ENCODE measurements at regions not wholly inside any gene's neighbourhood (a gene's known extent, or its start where the extent isn't known, plus 50 kb on each side); places are given as distances from the start of the nearest gene placed in this dataset.

DNA sequence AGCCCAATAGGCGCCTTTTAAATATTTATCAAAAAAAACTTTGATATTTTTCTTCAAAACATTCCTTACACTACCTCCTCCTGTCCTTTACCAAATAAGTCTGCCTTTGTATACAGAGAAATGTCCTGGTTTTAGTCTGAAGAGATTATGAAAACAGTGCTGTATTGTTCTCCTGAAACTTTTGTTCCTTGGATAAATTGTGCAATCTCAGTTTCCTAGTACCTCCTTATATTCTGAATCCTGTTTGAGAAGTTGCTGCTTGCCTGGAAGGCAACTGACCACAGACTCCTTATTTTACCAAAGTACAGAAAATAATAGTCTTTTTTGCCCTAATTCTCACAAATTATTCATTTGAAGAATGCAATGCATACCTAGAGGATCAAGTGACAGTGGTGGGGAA, 349.5 kb downstream of the EPHA7 start:
- H3K9me3 ChIP-seq (ENCODE audit: control insufficient read depth in 4 of 4, low read length in 3 of 4) = no peaks in the 10 kb centered on the region
- WGBS = 63% methylated on average over 1 of the region's 1 CpG
- H3K27me3 ChIP-seq (ENCODE audit: control insufficient read depth in 4 of 4, insufficient read depth in 4 of 4, low read length in 3 of 4) = no peaks in the 10 kb centered on the region
- no peak overlapping the region for H3K27ac ChIP-seq (ENCODE audit: low read depth in 1 of 2, low read length in 2 of 2)
- H3K4me3 ChIP-seq (ENCODE audit: low read depth in 1 of 3, low read length in 3 of 3) = no peak overlapping the region
- no peak for TF ChIP-seq FOXA1 (IDR thresholded peaks at IDR 0.05)
- TF ChIP-seq SP1 (IDR thresholded peaks at IDR 0.05) = no peak
- TF ChIP-seq, protein P1, sequence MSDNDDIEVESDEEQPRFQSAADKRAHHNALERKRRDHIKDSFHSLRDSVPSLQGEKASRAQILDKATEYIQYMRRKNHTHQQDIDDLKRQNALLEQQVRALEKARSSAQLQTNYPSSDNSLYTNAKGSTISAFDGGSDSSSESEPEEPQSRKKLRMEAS (IDR thresholded peaks at IDR 0.05) = no peak
- no peak for TF ChIP-seq JUND (IDR thresholded peaks at IDR 0.05)
- no peak for TF ChIP-seq NR2F2 (IDR thresholded peaks at IDR 0.05)
- no peak for TF ChIP-seq HNF4A (conservative IDR thresholded peaks at IDR 0.05)
- no peak for TF ChIP-seq YY1 (IDR thresholded peaks at IDR 0.05)
- TF ChIP-seq, protein P2, sequence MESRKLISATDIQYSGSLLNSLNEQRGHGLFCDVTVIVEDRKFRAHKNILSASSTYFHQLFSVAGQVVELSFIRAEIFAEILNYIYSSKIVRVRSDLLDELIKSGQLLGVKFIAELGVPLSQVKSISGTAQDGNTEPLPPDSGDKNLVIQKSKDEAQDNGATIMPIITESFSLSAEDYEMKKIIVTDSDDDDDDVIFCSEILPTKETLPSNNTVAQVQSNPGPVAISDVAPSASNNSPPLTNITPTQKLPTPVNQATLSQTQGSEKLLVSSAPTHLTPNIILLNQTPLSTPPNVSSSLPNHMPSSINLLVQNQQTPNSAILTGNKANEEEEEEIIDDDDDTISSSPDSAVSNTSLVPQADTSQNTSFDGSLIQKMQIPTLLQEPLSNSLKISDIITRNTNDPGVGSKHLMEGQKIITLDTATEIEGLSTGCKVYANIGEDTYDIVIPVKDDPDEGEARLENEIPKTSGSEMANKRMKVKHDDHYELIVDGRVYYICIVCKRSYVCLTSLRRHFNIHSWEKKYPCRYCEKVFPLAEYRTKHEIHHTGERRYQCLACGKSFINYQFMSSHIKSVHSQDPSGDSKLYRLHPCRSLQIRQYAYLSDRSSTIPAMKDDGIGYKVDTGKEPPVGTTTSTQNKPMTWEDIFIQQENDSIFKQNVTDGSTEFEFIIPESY (IDR thresholded peaks at IDR 0.05) = no peak
- TF ChIP-seq, protein P3, sequence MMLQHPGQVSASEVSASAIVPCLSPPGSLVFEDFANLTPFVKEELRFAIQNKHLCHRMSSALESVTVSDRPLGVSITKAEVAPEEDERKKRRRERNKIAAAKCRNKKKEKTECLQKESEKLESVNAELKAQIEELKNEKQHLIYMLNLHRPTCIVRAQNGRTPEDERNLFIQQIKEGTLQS (IDR thresholded peaks at IDR 0.05) = no peak
- H3K9ac ChIP-seq (ENCODE audit: low read depth in 1 of 2, low read length in 2 of 2) = no peak overlapping the region
- no peaks in the 10 kb centered on the region for H3K36me3 ChIP-seq (ENCODE audit: control insufficient read depth in 4 of 4, insufficient read depth in 3 of 4, low read depth in 1 of 4, low read length in 3 of 4)
- H3K4me1 ChIP-seq (ENCODE audit: control insufficient read depth in 4 of 4, insufficient read depth in 4 of 4, low read length in 3 of 4) = no peaks in the 10 kb centered on the region
- DNase-seq (ENCODE audit: low spot score) = no peak

DNA sequence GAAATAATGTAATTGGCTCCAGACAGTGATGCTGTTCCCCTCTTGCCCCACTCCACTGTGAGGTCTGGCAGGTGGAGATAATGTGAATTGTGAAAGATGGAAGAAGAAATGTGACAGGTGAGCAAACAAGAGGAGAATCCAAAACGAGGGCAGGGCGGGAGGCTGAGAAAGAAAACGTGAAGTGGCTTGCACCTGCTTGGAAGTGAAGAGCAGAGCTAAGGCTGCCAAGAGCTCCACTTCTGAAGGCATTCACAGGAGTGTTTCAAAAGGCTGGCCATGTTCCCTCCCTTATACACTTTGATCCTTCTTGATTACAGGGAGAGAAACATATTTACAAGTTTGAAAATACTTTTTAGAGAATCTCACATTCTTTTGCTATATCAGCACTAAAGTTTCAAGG, 359.4 kb downstream of the EPHA7 start:
- H3K9me3 ChIP-seq (ENCODE audit: control insufficient read depth in 4 of 4, low read length in 3 of 4) = no peaks in the 10 kb centered on the region
- no peak overlapping the region for H3K4me3 ChIP-seq (ENCODE audit: low read depth in 1 of 3, low read length in 3 of 3)
- H3K36me3 ChIP-seq (ENCODE audit: control insufficient read depth in 4 of 4, insufficient read depth in 3 of 4, low read depth in 1 of 4, low read length in 3 of 4) = no peaks in the 10 kb centered on the region
- WGBS = 35% methylated on average over 3 of the region's 3 CpGs
- TF ChIP-seq, protein P4, sequence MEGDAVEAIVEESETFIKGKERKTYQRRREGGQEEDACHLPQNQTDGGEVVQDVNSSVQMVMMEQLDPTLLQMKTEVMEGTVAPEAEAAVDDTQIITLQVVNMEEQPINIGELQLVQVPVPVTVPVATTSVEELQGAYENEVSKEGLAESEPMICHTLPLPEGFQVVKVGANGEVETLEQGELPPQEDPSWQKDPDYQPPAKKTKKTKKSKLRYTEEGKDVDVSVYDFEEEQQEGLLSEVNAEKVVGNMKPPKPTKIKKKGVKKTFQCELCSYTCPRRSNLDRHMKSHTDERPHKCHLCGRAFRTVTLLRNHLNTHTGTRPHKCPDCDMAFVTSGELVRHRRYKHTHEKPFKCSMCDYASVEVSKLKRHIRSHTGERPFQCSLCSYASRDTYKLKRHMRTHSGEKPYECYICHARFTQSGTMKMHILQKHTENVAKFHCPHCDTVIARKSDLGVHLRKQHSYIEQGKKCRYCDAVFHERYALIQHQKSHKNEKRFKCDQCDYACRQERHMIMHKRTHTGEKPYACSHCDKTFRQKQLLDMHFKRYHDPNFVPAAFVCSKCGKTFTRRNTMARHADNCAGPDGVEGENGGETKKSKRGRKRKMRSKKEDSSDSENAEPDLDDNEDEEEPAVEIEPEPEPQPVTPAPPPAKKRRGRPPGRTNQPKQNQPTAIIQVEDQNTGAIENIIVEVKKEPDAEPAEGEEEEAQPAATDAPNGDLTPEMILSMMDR (IDR thresholded peaks at IDR 0.05; ENCODE audit: low read depth, low read length, missing input control) = no peak
- no peak for TF ChIP-seq FOXA1 (IDR thresholded peaks at IDR 0.05)
- TF ChIP-seq, protein P2 (IDR thresholded peaks at IDR 0.05) = no peak
- no peak for TF ChIP-seq HNF4A (conservative IDR thresholded peaks at IDR 0.05)
- TF ChIP-seq, protein P1 (IDR thresholded peaks at IDR 0.05) = no peak
- no peak for TF ChIP-seq RXRA (IDR thresholded peaks at IDR 0.05)
- no peaks in the 10 kb centered on the region for H3K27me3 ChIP-seq (ENCODE audit: control insufficient read depth in 4 of 4, insufficient read depth in 4 of 4, low read length in 3 of 4)
- H3K9ac ChIP-seq (ENCODE audit: low read depth in 1 of 2, low read length in 2 of 2) = no peak overlapping the region
- no peak for DNase-seq (ENCODE audit: low spot score)
- no peak overlapping the region for H3K27ac ChIP-seq (ENCODE audit: low read depth in 1 of 2, low read length in 2 of 2)
- no peaks in the 10 kb centered on the region for H3K4me1 ChIP-seq (ENCODE audit: control insufficient read depth in 4 of 4, insufficient read depth in 4 of 4, low read length in 3 of 4)

DNA sequence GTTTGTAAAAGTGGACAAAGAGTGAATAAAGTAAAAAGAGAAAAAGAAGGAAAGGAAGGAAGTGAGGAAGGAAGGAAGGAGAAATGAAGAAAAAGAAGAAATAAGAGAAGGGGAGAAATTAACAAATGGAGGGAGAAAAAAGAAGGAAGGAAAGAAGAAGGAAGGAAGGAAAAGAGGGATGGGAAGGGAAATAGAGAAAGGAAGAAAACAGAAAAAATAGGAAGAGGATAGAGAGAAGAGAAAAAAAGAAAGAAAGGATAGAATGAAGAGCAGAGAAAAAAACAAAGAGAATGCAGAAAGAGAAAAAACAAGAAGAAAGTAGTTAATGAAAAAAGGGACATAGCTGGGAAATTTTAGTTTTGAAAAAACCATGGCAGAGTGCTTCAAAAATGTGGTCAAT, 361.8 kb downstream of the EPHA7 start:
- DNase-seq (ENCODE audit: low spot score) = no peak
- H3K27me3 ChIP-seq (ENCODE audit: control insufficient read depth in 4 of 4, insufficient read depth in 4 of 4, low read length in 3 of 4) = no peaks in the 10 kb centered on the region
- TF ChIP-seq HNF4A (conservative IDR thresholded peaks at IDR 0.05) = no peak
- no peak for TF ChIP-seq GABPA (IDR thresholded peaks at IDR 0.05 in 1 of 2, conservative IDR thresholded peaks at IDR 0.05 in 1 of 2)
- H3K27ac ChIP-seq (ENCODE audit: low read depth in 1 of 2, low read length in 2 of 2) = no peak overlapping the region
- H3K4me1 ChIP-seq (ENCODE audit: control insufficient read depth in 4 of 4, insufficient read depth in 4 of 4, low read length in 3 of 4) = no peaks in the 10 kb centered on the region
- H3K9ac ChIP-seq (ENCODE audit: low read depth in 1 of 2, low read length in 2 of 2) = no peak overlapping the region
- no peaks in the 10 kb centered on the region for H3K9me3 ChIP-seq (ENCODE audit: control insufficient read depth in 4 of 4, low read length in 3 of 4)
- no peak overlapping the region for H3K4me3 ChIP-seq (ENCODE audit: low read depth in 1 of 3, low read length in 3 of 3)
- H3K36me3 ChIP-seq (ENCODE audit: control insufficient read depth in 4 of 4, insufficient read depth in 3 of 4, low read depth in 1 of 4, low read length in 3 of 4) = no peaks in the 10 kb centered on the region

Measured in liver (tissue), 8 donors.